OCI-LY1 (cell line): ENCODE measurements at regions not wholly inside any gene's neighbourhood (a gene's known extent, or its start where the extent isn't known, plus 50 kb on each side); places are given as distances from the start of the nearest gene placed in this dataset.

ENCODE experiments used
- H2AFZ ChIP-seq: fragments of 200-600 bp; sonication (generic), shearing (Covaris generic); 2 replicates; pipeline ENCODE4 v1.6.0; 2014; ENCODE audit warnings: antibody characterized with exemption, mild to moderate bottlenecking, low read length
- H3F3A ChIP-seq: fragments of 200-600 bp; sonication (generic), shearing (Covaris generic); 2 replicates; pipeline ENCODE4 v1.6.0; 2014; ENCODE audit warnings: mild to moderate bottlenecking, antibody characterized with exemption, low read length, moderate library complexity; ENCODE audit not compliant: insufficient read depth
- H3K27ac ChIP-seq: fragments of 200-600 bp; sonication (generic); 2 replicates; pipeline ENCODE4 v1.5.1; 2014; ENCODE audit warnings: low read length, mixed run types, mild to moderate bottlenecking, low read depth; ENCODE audit not compliant: poor library complexity, severe bottlenecking
- H3K27me3 ChIP-seq: fragments of 200-600 bp; sonication (generic); 2 replicates; pipeline ENCODE4 v1.6.0; 2014; ENCODE audit warnings: antibody characterized with exemption, mild to moderate bottlenecking, low read length, moderate library complexity; ENCODE audit not compliant: insufficient read depth
- H3K36me3 ChIP-seq: fragments of 200-600 bp; sonication (generic); 2 replicates; pipeline ENCODE4 v1.6.1; 2014; ENCODE audit warnings: mild to moderate bottlenecking, antibody characterized with exemption, low read length, moderate library complexity, mixed read lengths; ENCODE audit not compliant: insufficient read depth
- H3K4me1 ChIP-seq: fragments of 200-600 bp; sonication (generic); 2 replicates; pipeline ENCODE4 v1.5.1; 2014; ENCODE audit warnings: mild to moderate bottlenecking, low read length, moderate library complexity; ENCODE audit not compliant: insufficient read depth, severe bottlenecking
- H3K4me2 ChIP-seq: fragments of 200-600 bp; sonication (generic), shearing (Covaris generic); 2 replicates; pipeline ENCODE4 v1.6.1; 2014; ENCODE audit warnings: low read length
- H3K4me3 ChIP-seq: fragments of 200-600 bp; sonication (generic); 2 replicates; pipeline ENCODE4 v1.5.1; 2014; ENCODE audit warnings: low read length, low read depth, mild to moderate bottlenecking, mixed read lengths; ENCODE audit not compliant: poor library complexity, severe bottlenecking
- H3K79me2 ChIP-seq: fragments of 200-600 bp; shearing (Covaris generic); 2 replicates; pipeline ENCODE4 v1.6.1; 2016; ENCODE audit warnings: mixed run types, low read length, mixed read lengths; ENCODE audit not compliant: insufficient read depth
- H3K9ac ChIP-seq: fragments of 200-600 bp; sonication (generic), shearing (Covaris generic); 2 replicates; pipeline ENCODE4 v1.6.1; 2014; ENCODE audit warnings: mild to moderate bottlenecking, low read length, mixed read lengths
- H3K9me2 ChIP-seq: fragments of 200-600 bp; sonication (generic), shearing (Covaris generic); 2 replicates; pipeline ENCODE4 v1.6.1; 2014; ENCODE audit warnings: low read depth, mild to moderate bottlenecking, low read length, mixed read lengths
- H3K9me3 ChIP-seq: fragments of 200-600 bp; shearing (Covaris generic); 2 replicates; pipeline ENCODE4 v1.6.1; 2014; ENCODE audit warnings: low read length, mixed read lengths
- H4K20me1 ChIP-seq: fragments of 200-600 bp; sonication (generic), shearing (Covaris generic); 2 replicates; pipeline ENCODE4 v1.6.0; 2016; ENCODE audit warnings: mild to moderate bottlenecking, low read length; ENCODE audit not compliant: insufficient read depth
- EZH2 ChIP-seq: fragments of 200-600 bp; sonication (generic), shearing (Covaris generic); IDR thresholded peaks from 2 replicates; pipeline ENCODE4 v1.8.0; 2017; ENCODE audit warnings: borderline replicate concordance, mixed run types, mild to moderate bottlenecking, antibody characterized with exemption, low read length, moderate library complexity, mixed read lengths
- TF ChIP-seq, protein P1 (sequence below): fragments of 200-600 bp; sonication (generic), shearing (Covaris generic); IDR thresholded peaks from 2 replicates; pipeline ENCODE4 v1.5.1; 2017; ENCODE audit warnings: mild to moderate bottlenecking, antibody characterized with exemption, low read length, moderate library complexity, mixed read lengths

DNA sequence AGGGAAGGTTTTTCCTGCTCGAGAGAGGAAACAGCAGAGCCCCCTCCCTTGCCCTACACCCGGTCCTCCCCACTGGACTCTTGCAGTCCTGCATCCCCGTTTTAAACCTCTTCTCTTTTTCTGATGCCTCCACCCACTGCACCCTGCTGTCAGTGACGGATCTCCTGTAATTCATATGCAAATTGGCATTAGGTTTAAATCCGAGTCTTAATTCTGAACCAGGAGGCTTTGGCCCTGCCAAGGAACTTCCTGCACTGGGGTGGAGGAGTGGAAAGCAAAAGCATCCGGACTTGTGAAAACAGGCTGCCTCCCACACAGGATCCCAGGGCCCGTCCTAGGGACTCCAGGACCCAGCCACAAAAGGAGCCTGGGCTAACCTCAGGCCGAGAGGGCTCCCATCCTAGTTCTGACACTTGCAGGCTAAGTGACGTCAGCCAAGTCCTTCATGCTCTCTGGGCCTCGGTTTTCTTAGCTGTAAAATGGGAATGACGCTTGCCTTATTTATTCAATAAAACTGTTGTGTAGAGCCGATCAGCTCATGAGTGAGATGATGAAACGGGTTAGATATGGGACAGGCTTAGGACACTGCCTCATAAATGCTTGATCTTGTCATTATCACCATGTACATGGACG is 613.3 kb downstream of the AJAP1 start:
- Histone ChIP-seq H3K9me3 (no peaks in the 10 kb centered on the region), H3K4me2 (no peak overlapping the region), H3F3A (no peaks in the 10 kb centered on the region), H3K27ac (no peak overlapping the region), H3K4me3 (no peak overlapping the region), H3K9ac (no peak overlapping the region), H3K4me1 (no peaks in the 10 kb centered on the region), H3K79me2 (no peaks in the 10 kb centered on the region), H4K20me1 (no peaks in the 10 kb centered on the region), H3K27me3 (no peaks in the 10 kb centered on the region), H3K9me2 (no peaks in the 10 kb centered on the region), H3K36me3 (no peaks in the 10 kb centered on the region), H2AFZ (no peak overlapping the region)
- no peak for TF ChIP-seq EZH2
- TF ChIP-seq, protein P1, sequence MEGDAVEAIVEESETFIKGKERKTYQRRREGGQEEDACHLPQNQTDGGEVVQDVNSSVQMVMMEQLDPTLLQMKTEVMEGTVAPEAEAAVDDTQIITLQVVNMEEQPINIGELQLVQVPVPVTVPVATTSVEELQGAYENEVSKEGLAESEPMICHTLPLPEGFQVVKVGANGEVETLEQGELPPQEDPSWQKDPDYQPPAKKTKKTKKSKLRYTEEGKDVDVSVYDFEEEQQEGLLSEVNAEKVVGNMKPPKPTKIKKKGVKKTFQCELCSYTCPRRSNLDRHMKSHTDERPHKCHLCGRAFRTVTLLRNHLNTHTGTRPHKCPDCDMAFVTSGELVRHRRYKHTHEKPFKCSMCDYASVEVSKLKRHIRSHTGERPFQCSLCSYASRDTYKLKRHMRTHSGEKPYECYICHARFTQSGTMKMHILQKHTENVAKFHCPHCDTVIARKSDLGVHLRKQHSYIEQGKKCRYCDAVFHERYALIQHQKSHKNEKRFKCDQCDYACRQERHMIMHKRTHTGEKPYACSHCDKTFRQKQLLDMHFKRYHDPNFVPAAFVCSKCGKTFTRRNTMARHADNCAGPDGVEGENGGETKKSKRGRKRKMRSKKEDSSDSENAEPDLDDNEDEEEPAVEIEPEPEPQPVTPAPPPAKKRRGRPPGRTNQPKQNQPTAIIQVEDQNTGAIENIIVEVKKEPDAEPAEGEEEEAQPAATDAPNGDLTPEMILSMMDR, result no peak

DNA sequence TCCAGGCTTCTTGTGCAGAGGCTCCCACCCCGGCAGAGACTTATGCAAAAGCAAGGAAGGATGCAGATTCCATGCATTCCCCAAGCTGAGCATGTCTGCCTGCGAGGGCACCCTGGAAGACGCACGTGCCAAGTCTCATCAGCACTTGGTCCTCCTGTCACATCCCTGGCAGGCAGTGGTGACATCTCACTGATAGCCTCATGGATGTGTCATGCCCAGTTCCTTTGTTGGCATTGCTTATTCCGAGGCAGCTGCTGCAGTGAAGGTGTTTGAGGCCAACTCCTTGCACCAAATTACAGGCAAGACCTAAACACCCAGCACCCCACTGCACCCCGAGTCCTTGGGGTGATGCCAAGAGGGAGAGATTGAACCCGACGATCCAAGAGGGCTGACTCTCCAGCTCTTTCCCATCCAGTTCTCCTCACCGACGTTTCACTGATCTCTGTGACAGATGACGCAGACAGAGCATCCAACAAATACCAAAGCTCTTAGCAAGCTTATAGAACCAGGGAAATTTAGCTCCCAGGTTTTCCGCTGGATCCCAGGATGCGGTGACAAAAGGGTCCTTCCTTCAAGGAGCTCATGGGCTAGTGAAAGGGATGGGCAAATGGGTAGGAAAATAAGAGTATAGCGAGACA is 611.1 kb downstream of the AJAP1 start:
- H4K20me1 ChIP-seq, result no peaks in the 10 kb centered on the region
- H3K4me3 ChIP-seq, result no peak overlapping the region
- H2AFZ ChIP-seq, result no peak overlapping the region
- no peaks in the 10 kb centered on the region for H3K4me1 ChIP-seq
- H3K9me2 ChIP-seq, result no peaks in the 10 kb centered on the region
- TF ChIP-seq EZH2, result no peak
- TF ChIP-seq, protein P1, result no peak
- H3K79me2 ChIP-seq, result no peaks in the 10 kb centered on the region
- H3K36me3 ChIP-seq, result no peaks in the 10 kb centered on the region
- no peak overlapping the region for H3K4me2 ChIP-seq
- H3K27me3 ChIP-seq, result no peaks in the 10 kb centered on the region; the same call in 1 of the 2 replicates
- no peak overlapping the region for H3K27ac ChIP-seq
- H3F3A ChIP-seq, result no peaks in the 10 kb centered on the region
- no peaks in the 10 kb centered on the region for H3K9me3 ChIP-seq
- no peak overlapping the region for H3K9ac ChIP-seq

DNA sequence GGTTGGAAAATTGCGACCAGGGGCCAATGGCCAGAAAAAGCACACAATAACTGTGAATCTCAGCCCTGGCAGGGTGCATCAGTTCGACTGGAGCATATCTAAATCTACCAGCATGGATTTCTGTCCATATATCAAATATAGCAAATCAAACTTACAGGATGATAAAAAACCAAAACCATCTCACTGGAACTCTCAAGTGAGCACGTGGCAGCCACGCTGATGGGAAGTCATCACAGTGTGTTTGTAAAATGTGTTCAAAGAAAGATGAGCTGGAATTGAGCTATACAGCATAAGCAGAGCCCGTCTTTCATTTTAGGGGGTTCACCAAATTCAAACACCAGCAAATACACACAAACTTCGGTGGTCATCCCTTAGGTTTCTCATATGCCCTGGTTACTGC is 610.1 kb downstream of the AJAP1 start:
- no peaks in the 10 kb centered on the region for H3K79me2 ChIP-seq
- no peaks in the 10 kb centered on the region for H3K9me2 ChIP-seq
- TF ChIP-seq EZH2, result no peak
- TF ChIP-seq, protein P1, result no peak
- no peak overlapping the region for H3K27ac ChIP-seq
- no peaks in the 10 kb centered on the region for H4K20me1 ChIP-seq
- no peak overlapping the region for H3K9ac ChIP-seq
- no peaks in the 10 kb centered on the region for H3K9me3 ChIP-seq
- no peaks in the 10 kb centered on the region for H3K36me3 ChIP-seq
- no peak overlapping the region for H3K4me2 ChIP-seq
- no peaks in the 10 kb centered on the region for H3K4me1 ChIP-seq
- no peak overlapping the region for H3K4me3 ChIP-seq
- H2AFZ ChIP-seq, result no peak overlapping the region
- H3K27me3 ChIP-seq, result no peaks in the 10 kb centered on the region; the same call in 1 of the 2 replicates
- H3F3A ChIP-seq, result no peaks in the 10 kb centered on the region
